GM19452 (cell line): ENCODE measurements at regions not wholly inside any gene's neighbourhood (a gene's known extent, or its start where the extent isn't known, plus 50 kb on each side); places are given as distances from the start of the nearest gene placed in this dataset.
"Not testable (repeated sequence)": the region's sequence is repeated elsewhere in the genome, so short reads cannot be mapped to it uniquely, and the experiment has no call there.

Experiments used
- ATAC-seq: cut with Tn5 transposase; IDR thresholded peaks from one replicate; pipeline ENCODE4 v1.9.1; 2021; ENCODE audit not compliant: unreplicated experiment

- ATAC-seq, result no peak
Observed at GRCh38 chr10:29189256-29189655, 99.6 kb upstream of the LYZL1 start.

GRCh38 chr10:29191674-29192073 is 97.2 kb upstream of the LYZL1 start:
- ATAC-seq, result no peak

GRCh38 chr10:29199339-29199738 is 89.5 kb upstream of the LYZL1 start:
- no peak for ATAC-seq

GRCh38 chr10:29199941-29200679 is 88.8 kb upstream of the LYZL1 start:
- no peak for ATAC-seq

- no peak for ATAC-seq
Observed at GRCh38 chr10:29202386-29202940, 86.4 kb upstream of the LYZL1 start.

GRCh38 chr10:29203432-29203831 is 85.4 kb upstream of the LYZL1 start:
- ATAC-seq, result no peak

- ATAC-seq, result no peak
Observed at GRCh38 chr10:29204070-29204800, 84.6 kb upstream of the LYZL1 start.

GRCh38 chr10:29205787-29206186 is 83.1 kb upstream of the LYZL1 start:
- ATAC-seq, result no peak

GRCh38 chr10:29208845-29209244 is 80.0 kb upstream of the LYZL1 start:
- ATAC-seq, result no peak

GRCh38 chr10:29209830-29210229 is 79.0 kb upstream of the LYZL1 start:
- no peak for ATAC-seq

- no peak for ATAC-seq
Observed at GRCh38 chr10:29210266-29210868, 78.5 kb upstream of the LYZL1 start.

GRCh38 chr10:29212597-29212996 is 76.3 kb upstream of the LYZL1 start:
- no peak for ATAC-seq

GRCh38 chr10:29214551-29214950 is 74.3 kb upstream of the LYZL1 start:
- no peak for ATAC-seq

GRCh38 chr10:29217292-29217738 is 71.6 kb upstream of the LYZL1 start:
- ATAC-seq, result no peak

GRCh38 chr10:29223326-29223725 is 65.5 kb upstream of the LYZL1 start:
- ATAC-seq, result no peak

- no peak for ATAC-seq
Observed at GRCh38 chr10:29224631-29225030, 64.2 kb upstream of the LYZL1 start.

GRCh38 chr10:29227201-29227600 is 61.7 kb upstream of the LYZL1 start:
- no peak for ATAC-seq

GRCh38 chr10:29228562-29228961 is 60.3 kb upstream of the LYZL1 start:
- ATAC-seq, result no peak

GRCh38 chr10:29229258-29229705 is 59.6 kb upstream of the LYZL1 start:
- no peak for ATAC-seq

- not testable (repeated sequence) for ATAC-seq
Observed at GRCh38 chr10:29236910-29237309, 52.0 kb upstream of the LYZL1 start.

- ATAC-seq, result no peak
Observed at GRCh38 chr10:29237786-29238185, 51.1 kb upstream of the LYZL1 start.
